Activated naive CD4-positive, alpha-beta T cell treated with anti-CD3 and anti-CD28 coated beads for 36 hours (primary cell): ENCODE measurements at regions not wholly inside any gene's neighbourhood (a gene's known extent, or its start where the extent isn't known, plus 50 kb on each side); places are given as distances from the start of the nearest gene placed in this dataset.

Experiments used
- CTCF ChIA-PET: fragments of 350-600 bp; sonication (Branson Sonifier 250); formaldehyde crosslinking; loops from one replicate; lab custom pipeline; 2021; ENCODE audit warnings: antibody characterized with exemption; lab: Charles Lee
- DNase-seq: peaks from one replicate; pipeline ENCODE4 v3.0.0-alpha.2; 2020
- H3K27ac Mint-ChIP-seq: one replicate; pipeline ENCODE4 v1.8.0; 2021; ENCODE audit warnings: mild to moderate bottlenecking, mixed read lengths
- H3K27me3 Mint-ChIP-seq: one replicate; pipeline ENCODE4 v1.8.0; 2021; ENCODE audit warnings: low read depth, mixed read lengths
- H3K36me3 Mint-ChIP-seq: one replicate; pipeline ENCODE4 v1.8.0; 2021; ENCODE audit warnings: low read depth, mixed read lengths
- H3K4me1 Mint-ChIP-seq: one replicate; pipeline ENCODE4 v1.8.0; 2021; ENCODE audit warnings: low read depth, mixed read lengths
- H3K4me3 Mint-ChIP-seq: one replicate; pipeline ENCODE4 v1.8.0; 2021; ENCODE audit warnings: mild to moderate bottlenecking, moderate library complexity, mixed read lengths
- H3K9me3 Mint-ChIP-seq: one replicate; pipeline ENCODE4 v1.8.0; 2021; ENCODE audit warnings: mixed read lengths
- intact Hi-C: fragments of 100-400 bp; cut with micrococcal nuclease; formaldehyde crosslinking; loops from one replicate; pipeline ENCODE4 v1.15.1; 2023

- no peaks in the 10 kb centered on the region for H3K4me1 Mint-ChIP-seq
- DNase-seq = no peak
- CTCF ChIA-PET = no interaction called here
- no peak overlapping the region for H3K27ac Mint-ChIP-seq
- intact Hi-C loops = no loop called here
- no peaks in the 10 kb centered on the region for H3K36me3 Mint-ChIP-seq
- H3K4me3 Mint-ChIP-seq = no peak overlapping the region
- H3K27me3 Mint-ChIP-seq = no peaks in the 10 kb centered on the region
- no peaks in the 10 kb centered on the region for H3K9me3 Mint-ChIP-seq
Observed at GRCh38 chr9:105890046-105890822, 195.9 kb downstream of the TMEM38B start.

- Mint-ChIP-seq H3K27me3 (no peaks in the 10 kb centered on the region), H3K4me1 (no peaks in the 10 kb centered on the region), H3K4me3 (no peak overlapping the region), H3K27ac (no peak overlapping the region), H3K9me3 (no peaks in the 10 kb centered on the region), H3K36me3 (no peaks in the 10 kb centered on the region)
- CTCF ChIA-PET = interaction anchor here (0.6 to 0.9 kb wide), 2 partner anchors 13 to 142 kb away, joined by 3 to 4 read pairs; no protein-coding TSS in a partner anchor
- no peak for DNase-seq
- intact Hi-C loops = loop anchor here (2.0 to 10.0 kb wide), 2 partner anchors 965 to 1273 kb away; partner anchors contain the start of gene ZNF462
Observed at GRCh38 chr9:105900123-105900522, 205.8 kb downstream of the TMEM38B start.

GRCh38 chr9:105901514-105902109, 207.3 kb downstream of the TMEM38B start:
- Mint-ChIP-seq H3K27ac (no peak overlapping the region), H3K9me3 (no peaks in the 10 kb centered on the region), H3K36me3 (no peaks in the 10 kb centered on the region), H3K27me3 (no peaks in the 10 kb centered on the region), H3K4me1 (no peaks in the 10 kb centered on the region), H3K4me3 (no peak overlapping the region)
- intact Hi-C loops = loop anchor here (2.0 to 10.0 kb wide), 2 partner anchors 963 to 1271 kb away; partner anchors contain the start of gene ZNF462
- CTCF ChIA-PET = no interaction called here
- DNase-seq = no peak

GRCh38 chr9:105908069-105908468, 213.7 kb downstream of the TMEM38B start:
- H3K4me3 Mint-ChIP-seq = no peak overlapping the region
- CTCF ChIA-PET = interaction anchor here (0.6 kb wide), 3 partner anchors 53 to 624 kb away, joined by 4 to 5 read pairs (median 5); no protein-coding TSS in a partner anchor
- intact Hi-C loops = loop anchor here (10.0 kb wide), 1 partner anchor 957 kb away; the partner anchor contains the start of gene ZNF462

GRCh38 chr9:105911104-105911911, 217.0 kb downstream of the TMEM38B start:
- DNase-seq = no peak
- Mint-ChIP-seq H3K4me1 (no peaks in the 10 kb centered on the region), H3K27ac (no peak overlapping the region), H3K4me3 (no peak overlapping the region), H3K27me3 (no peaks in the 10 kb centered on the region), H3K36me3 (no peaks in the 10 kb centered on the region), H3K9me3 (no peaks in the 10 kb centered on the region)
- CTCF ChIA-PET = no interaction called here
- intact Hi-C loops = no loop called here

More at GRCh38 chr9:105908069-105908468, 213.7 kb downstream of the TMEM38B start:
- H3K27ac Mint-ChIP-seq = no peak overlapping the region
- DNase-seq = no peak
- no peaks in the 10 kb centered on the region for H3K36me3 Mint-ChIP-seq
- no peaks in the 10 kb centered on the region for H3K27me3 Mint-ChIP-seq
- H3K9me3 Mint-ChIP-seq = no peaks in the 10 kb centered on the region
- H3K4me1 Mint-ChIP-seq = no peaks in the 10 kb centered on the region

GRCh38 chr9:105912157-105912862, 218.0 kb downstream of the TMEM38B start:
- no peaks in the 10 kb centered on the region for H3K4me1 Mint-ChIP-seq
- no peaks in the 10 kb centered on the region for H3K36me3 Mint-ChIP-seq
- intact Hi-C loops = no loop called here
- no peak overlapping the region for H3K4me3 Mint-ChIP-seq
- H3K27ac Mint-ChIP-seq = no peak overlapping the region
- no peaks in the 10 kb centered on the region for H3K27me3 Mint-ChIP-seq
- CTCF ChIA-PET = no interaction called here
- DNase-seq = no peak
- H3K9me3 Mint-ChIP-seq = no peaks in the 10 kb centered on the region

DNA sequence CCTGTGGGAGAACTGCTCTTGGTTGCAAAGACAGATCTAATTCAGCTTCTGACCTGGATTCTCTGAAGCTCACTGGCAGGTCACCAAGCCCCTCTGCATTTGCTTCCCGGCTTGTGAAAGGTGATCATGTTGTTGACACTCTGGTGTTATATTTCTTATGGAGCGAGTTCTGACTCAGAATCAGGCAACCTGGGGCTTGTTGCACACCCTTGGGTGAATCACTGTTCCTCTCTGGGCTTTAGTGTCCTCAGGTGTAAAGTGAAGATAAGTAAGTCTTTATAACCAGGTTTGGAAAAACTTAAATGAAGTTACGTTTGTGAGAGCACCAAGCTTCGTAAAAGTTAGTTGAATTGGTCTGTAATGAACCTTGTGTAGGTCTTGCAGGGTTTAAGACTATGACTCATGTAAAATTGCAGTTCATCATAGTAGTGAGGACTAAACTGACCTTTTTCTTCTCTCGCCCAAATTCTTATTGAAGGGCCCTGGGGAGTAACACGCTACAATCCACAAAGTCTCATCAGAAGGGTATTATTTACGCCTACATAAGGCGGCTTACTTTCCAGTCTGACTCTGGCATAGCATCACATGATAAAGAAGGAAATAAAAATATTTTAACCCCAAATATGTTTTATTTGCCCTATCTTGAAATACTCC, 218.6 kb downstream of the TMEM38B start:
- Mint-ChIP-seq H3K9me3 (no peaks in the 10 kb centered on the region), H3K36me3 (no peaks in the 10 kb centered on the region), H3K4me1 (no peaks in the 10 kb centered on the region), H3K4me3 (no peak overlapping the region), H3K27ac (no peak overlapping the region), H3K27me3 (no peaks in the 10 kb centered on the region)
- CTCF ChIA-PET = no interaction called here
- DNase-seq = no peak
- intact Hi-C loops = no loop called here

DNA sequence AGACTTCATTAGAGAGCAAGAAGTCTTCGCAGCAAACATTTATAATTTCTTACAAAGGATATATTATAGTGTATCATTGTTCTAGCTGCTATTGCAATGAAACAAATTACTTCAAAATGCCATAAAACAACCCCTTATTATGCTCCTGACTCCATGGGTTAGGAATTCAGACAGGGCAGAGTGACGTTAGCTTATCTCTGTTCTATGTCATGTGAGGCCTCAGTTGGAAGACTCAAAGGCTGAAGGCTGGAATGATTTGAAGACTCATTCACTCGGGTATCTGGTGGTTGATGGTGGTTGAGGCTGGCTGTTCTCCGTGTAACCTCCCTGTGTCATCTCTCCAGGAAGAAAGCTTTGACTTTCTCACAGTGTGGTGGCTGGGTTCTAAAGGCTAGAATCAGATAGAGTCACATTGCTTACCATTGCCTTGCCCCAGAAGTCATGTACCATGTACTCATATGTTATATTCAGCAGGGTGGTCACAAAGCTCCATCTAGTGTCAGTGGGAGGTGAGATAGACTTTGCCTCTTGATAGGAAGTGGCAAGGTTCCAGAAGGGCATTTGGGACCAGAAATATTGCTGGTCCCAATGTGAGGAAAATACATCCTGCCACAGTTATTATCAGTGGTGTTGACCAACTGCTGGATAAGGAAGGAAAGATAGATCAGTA, 226.9 kb downstream of the TMEM38B start:
- Mint-ChIP-seq H3K27me3 (no peaks in the 10 kb centered on the region), H3K27ac (no peak overlapping the region), H3K4me3 (no peak overlapping the region), H3K36me3 (no peaks in the 10 kb centered on the region), H3K9me3 (no peaks in the 10 kb centered on the region), H3K4me1 (no peaks in the 10 kb centered on the region)
- CTCF ChIA-PET = no interaction called here
- intact Hi-C loops = no loop called here
- no peak for DNase-seq

DNA sequence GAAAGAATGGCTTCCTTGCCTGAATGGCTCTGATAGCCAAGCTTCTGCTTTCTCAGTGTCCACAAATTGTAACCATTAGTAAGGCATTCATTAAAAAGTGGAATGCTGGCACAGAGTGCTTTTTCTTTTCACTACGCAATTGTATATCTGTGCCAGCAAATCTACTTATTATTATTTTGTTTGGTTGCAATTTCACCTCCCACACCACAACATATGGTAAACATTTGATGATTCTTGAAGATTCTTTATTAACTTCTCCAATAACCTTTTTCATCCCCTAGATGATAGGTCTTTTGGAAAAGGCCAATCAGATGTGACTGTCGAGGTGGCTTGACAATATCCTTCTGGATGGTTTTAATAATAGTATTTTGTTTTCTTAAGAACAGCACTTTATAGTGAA, 234.1 kb downstream of the TMEM38B start:
- Mint-ChIP-seq H3K27ac (no peak overlapping the region), H3K27me3 (peaks cover 2% of the 10 kb centered on the region), H3K36me3 (no peaks in the 10 kb centered on the region), H3K4me1 (no peaks in the 10 kb centered on the region), H3K9me3 (peaks cover 4% of the 10 kb centered on the region), H3K4me3 (no peak overlapping the region)
- DNase-seq = no peak
- intact Hi-C loops = no loop called here
- CTCF ChIA-PET = no interaction called here

GRCh38 chr9:105930011-105930627, 235.8 kb downstream of the TMEM38B start:
- Mint-ChIP-seq H3K4me1 (no peaks in the 10 kb centered on the region), H3K36me3 (peaks cover 1% of the 10 kb centered on the region), H3K27ac (no peak overlapping the region), H3K4me3 (no peak overlapping the region), H3K27me3 (peaks cover 2% of the 10 kb centered on the region), H3K9me3 (peaks cover 7% of the 10 kb centered on the region)
- DNase-seq = no peak
- intact Hi-C loops = no loop called here
- CTCF ChIA-PET = no interaction called here

DNA sequence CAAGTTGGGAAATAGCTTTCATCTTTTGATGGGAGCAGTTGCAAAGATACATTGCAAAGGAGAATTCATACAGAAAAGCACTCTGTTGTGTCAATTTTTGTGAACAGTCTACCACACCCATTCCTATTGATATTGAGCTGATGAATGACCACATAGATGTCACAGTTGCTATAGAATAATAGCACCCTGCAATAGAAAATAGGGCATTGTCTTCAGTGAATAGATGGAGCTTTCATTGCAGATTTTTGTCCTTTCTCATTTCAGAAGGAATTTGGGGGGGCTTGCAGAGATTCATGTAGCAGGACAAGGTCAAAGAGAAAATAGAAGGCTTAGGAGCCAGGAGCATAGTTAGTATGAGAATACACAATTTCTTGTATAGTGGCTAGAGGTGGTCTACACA, 237.9 kb downstream of the TMEM38B start:
- Mint-ChIP-seq H3K27ac (no peak overlapping the region), H3K4me1 (no peaks in the 10 kb centered on the region), H3K9me3 (peaks cover 7% of the 10 kb centered on the region), H3K27me3 (peaks cover 2% of the 10 kb centered on the region), H3K36me3 (peaks cover 1% of the 10 kb centered on the region), H3K4me3 (no peak overlapping the region)
- intact Hi-C loops = no loop called here
- CTCF ChIA-PET = no interaction called here
- DNase-seq = no peak
